ENCODE measurements at regions not wholly inside any gene's neighbourhood (a gene's known extent, or its start where the extent isn't known, plus 50 kb on each side); places are given as distances from the start of the nearest gene placed in this dataset.

- no peak for TF ChIP-seq CTCF (IDR thresholded peaks at IDR 0.05; ENCODE audit: poor library complexity, severe bottlenecking)
- Histone ChIP-seq H3K36me3 (ENCODE audit: low read depth) (no peaks in the 10 kb centered on the region), H3K4me1 (ENCODE audit: insufficient read depth, poor library complexity, severe bottlenecking) (no peaks in the 10 kb centered on the region), H3K27ac (ENCODE audit: poor library complexity, severe bottlenecking) (no peak overlapping the region), H3K4me3 (ENCODE audit: severe bottlenecking) (no peak overlapping the region), H3K9me3 (ENCODE audit: severe bottlenecking) (no peaks in the 10 kb centered on the region), H3K27me3 (ENCODE audit: insufficient read depth, poor library complexity, severe bottlenecking) (no peaks in the 10 kb centered on the region)
- ATAC-seq (ENCODE audit: low read depth): no peak
- no peak for DNase-seq (ENCODE audit: low spot score)
These were observed 337.0 kb downstream of the PTEN start for GRCh38 chr10:88200312-88201032.

- no peaks in the 10 kb centered on the region for H3K36me3 ChIP-seq (ENCODE audit: low read depth)
- ATAC-seq (ENCODE audit: low read depth): no peak
These were observed 342.5 kb downstream of the PTEN start for GRCh38 chr10:88205842-88206446.

GRCh38 chr10:88207121-88207546, 343.7 kb downstream of the PTEN start:
- H3K27ac ChIP-seq (ENCODE audit: poor library complexity, severe bottlenecking): no peak overlapping the region
- H3K4me1 ChIP-seq (ENCODE audit: insufficient read depth, poor library complexity, severe bottlenecking): no peaks in the 10 kb centered on the region
- H3K9me3 ChIP-seq (ENCODE audit: severe bottlenecking): no peaks in the 10 kb centered on the region
- no peak overlapping the region for H3K4me3 ChIP-seq (ENCODE audit: severe bottlenecking)
- DNase-seq (ENCODE audit: low spot score): no peak
- H3K27me3 ChIP-seq (ENCODE audit: insufficient read depth, poor library complexity, severe bottlenecking): no peaks in the 10 kb centered on the region
- no peaks in the 10 kb centered on the region for H3K36me3 ChIP-seq (ENCODE audit: low read depth)
- no peak for TF ChIP-seq CTCF (IDR thresholded peaks at IDR 0.05; ENCODE audit: poor library complexity, severe bottlenecking)
- no peak for ATAC-seq (ENCODE audit: low read depth)

More at GRCh38 chr10:88205842-88206446, 342.5 kb downstream of the PTEN start:
- DNase-seq (ENCODE audit: low spot score): no peak
- Histone ChIP-seq H3K27me3 (ENCODE audit: insufficient read depth, poor library complexity, severe bottlenecking) (no peaks in the 10 kb centered on the region), H3K9me3 (ENCODE audit: severe bottlenecking) (no peaks in the 10 kb centered on the region), H3K27ac (ENCODE audit: poor library complexity, severe bottlenecking) (no peak overlapping the region), H3K4me1 (ENCODE audit: insufficient read depth, poor library complexity, severe bottlenecking) (no peaks in the 10 kb centered on the region), H3K4me3 (ENCODE audit: severe bottlenecking) (no peak overlapping the region)
- no peak for TF ChIP-seq CTCF (IDR thresholded peaks at IDR 0.05; ENCODE audit: poor library complexity, severe bottlenecking)

- DNase-seq (ENCODE audit: low spot score): no peak
- no peak for ATAC-seq (ENCODE audit: low read depth)
- no peaks in the 10 kb centered on the region for H3K36me3 ChIP-seq (ENCODE audit: low read depth)
- no peak overlapping the region for H3K27ac ChIP-seq (ENCODE audit: poor library complexity, severe bottlenecking)
- H3K4me3 ChIP-seq (ENCODE audit: severe bottlenecking): no peak overlapping the region
- no peak for TF ChIP-seq CTCF (IDR thresholded peaks at IDR 0.05; ENCODE audit: poor library complexity, severe bottlenecking)
- H3K27me3 ChIP-seq (ENCODE audit: insufficient read depth, poor library complexity, severe bottlenecking): no peaks in the 10 kb centered on the region
- H3K4me1 ChIP-seq (ENCODE audit: insufficient read depth, poor library complexity, severe bottlenecking): no peaks in the 10 kb centered on the region
- H3K9me3 ChIP-seq (ENCODE audit: severe bottlenecking): no peaks in the 10 kb centered on the region
These were observed 345.8 kb downstream of the PTEN start for GRCh38 chr10:88209231-88209630.

Data from RWPE2 (cell line).